Endothelial cell of umbilical vein (primary cell): ENCODE measurements at regions not wholly inside any gene's neighbourhood (a gene's known extent, or its start where the extent isn't known, plus 50 kb on each side); places are given as distances from the start of the nearest gene placed in this dataset.

Experiments
- CTCF ChIP-seq, 2 donors: IDR thresholded peaks; 1 replicate in 1 of 2; 2 replicates in 1 of 2; pipeline ENCODE4 v1.5.1; 2011; ENCODE audit warnings: low read length in 2 of 2, mild to moderate bottlenecking in 2 of 2, moderate library complexity in 2 of 2, control low read depth in 1 of 2, inconsistent platforms in 1 of 2, low read depth in 1 of 2; ENCODE audit not compliant: insufficient read depth in 1 of 2; ENCODE audit errors: extremely low read depth in 1 of 2
- POLR2A ChIP-seq: IDR thresholded peaks from 2 replicates; pipeline ENCODE4 v1.6.1; 2012; ENCODE audit warnings: low read depth, mild to moderate bottlenecking, control low read depth, low read length

GRCh38 chr18:1732143-1732542 is 827.5 kb downstream of the ADCYAP1 start:
- TF ChIP-seq CTCF (IDR thresholded peaks at IDR 0.05; ENCODE audit: extremely low read depth in 1 of 2, insufficient read depth in 1 of 2, low read depth in 1 of 2, low read length in 2 of 2) (no peak), POLR2A (no peak)
